ENCODE measurements at regions not wholly inside any gene's neighbourhood (a gene's known extent, or its start where the extent isn't known, plus 50 kb on each side); places are given as distances from the start of the nearest gene placed in this dataset.
A peak's percentile ranks its signal among the peaks of the same experiment; 100 is the strongest.

DNA sequence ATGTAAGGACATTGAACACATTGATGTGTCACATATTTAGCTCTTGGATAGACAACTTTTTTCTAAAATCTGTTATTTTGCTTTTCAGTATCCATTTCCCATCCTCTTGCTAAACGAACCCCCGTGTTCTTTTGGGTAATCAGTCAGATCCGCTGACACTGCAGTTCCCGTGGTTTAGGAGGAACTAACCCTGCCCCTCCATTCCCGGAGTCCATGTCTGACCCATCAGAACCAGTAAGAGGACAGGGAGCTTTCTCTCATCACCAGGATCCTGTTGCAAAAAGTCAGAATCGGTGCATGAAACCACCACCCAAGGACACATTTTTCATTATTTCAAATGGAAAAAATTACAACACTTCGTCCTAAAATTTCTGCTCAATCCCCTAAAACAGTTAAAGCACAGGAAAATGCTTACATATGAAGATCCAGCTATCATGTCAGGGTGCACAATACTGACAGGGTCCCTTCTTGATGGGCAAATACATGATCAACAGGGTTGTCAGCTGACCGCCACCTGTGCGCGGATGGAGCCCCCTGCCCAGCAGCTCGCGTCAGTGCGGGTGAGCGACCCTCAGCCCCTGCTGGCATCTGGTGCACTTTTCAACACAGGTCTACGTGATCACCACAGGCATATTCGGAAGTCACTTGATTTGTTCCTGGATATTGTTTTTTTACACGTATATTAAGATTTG, 276.8 kb downstream of the ADGRD1 start:
- Histone ChIP-seq H4K20me1 (ENCODE audit: insufficient read depth, low read length) (no peaks in the 10 kb centered on the region), H3K4ac (ENCODE audit: low read depth, low read length) (no peak overlapping the region), H3K4me3 (ENCODE audit: insufficient read depth, low read depth, low read length) (no peak overlapping the region), H3K79me1 (ENCODE audit: low read depth in 1 of 2, low read length in 2 of 2) (no peaks in the 10 kb centered on the region), H3K56ac (ENCODE audit: extremely low read depth, insufficient read depth, low read length) (no peak overlapping the region), H3K4me1 (ENCODE audit: control insufficient read depth, insufficient read depth, low read length) (no peaks in the 10 kb centered on the region), H3K27me3 (ENCODE audit: control insufficient read depth, insufficient read depth, low read length) (no peaks in the 10 kb centered on the region), H3K14ac (replicated peaks; ENCODE audit: low read depth, low read length) (no peak overlapping the region), H4K8ac (ENCODE audit: low read depth in 2 of 2, low read length in 2 of 2) (no peak overlapping the region), H2AK9ac (replicated peaks; ENCODE audit: low read depth, low read length, poor library complexity) (no peak overlapping the region), H3K9ac (ENCODE audit: low read depth, low read length) (no peak overlapping the region), H2BK15ac (ENCODE audit: low read depth, low read length) (no peak overlapping the region), H3K9me1 (ENCODE audit: insufficient read depth, low read length) (no peaks in the 10 kb centered on the region), H3K9me3 (ENCODE audit: control insufficient read depth, insufficient read depth, low read length) (peaks cover 14% of the 10 kb centered on the region), H3K4me2 (ENCODE audit: low read depth, low read length) (no peak overlapping the region), H2BK5ac (ENCODE audit: low read depth, low read length, poor library complexity, severe bottlenecking) (no peak overlapping the region), H3K36me3 (ENCODE audit: control insufficient read depth, insufficient read depth, low read length) (no peaks in the 10 kb centered on the region), H3K18ac (ENCODE audit: low read depth, low read length) (no peak overlapping the region), H4K91ac (ENCODE audit: insufficient read depth, low read depth, low read length) (no peak overlapping the region), H3K23ac (ENCODE audit: low read depth, low read length) (no peak overlapping the region), H2AK5ac (ENCODE audit: low read depth, low read length) (no peak overlapping the region), H2BK20ac (ENCODE audit: low read depth, low read length) (no peak overlapping the region), H2AFZ (replicated peaks; ENCODE audit: low read length, poor library complexity) (no peak overlapping the region), H3K27ac (ENCODE audit: insufficient read depth, low read length) (no peak overlapping the region), H2BK120ac (ENCODE audit: low read depth, low read length) (no peak overlapping the region), H4K5ac (ENCODE audit: low read depth, low read length) (no peak overlapping the region)
- BruUV-seq (replicated peaks): no TSS peak
- dilution Hi-C loops (cut with HindIII; ENCODE audit: low sequenced_read_pairs, unreplicated experiment): no loop called here
- peak; percentile 60; the same call in 1 of the 2 replicates for TF ChIP-seq MAFK (IDR thresholded peaks at IDR 0.05; ENCODE audit: low read depth, low read length)
- TF ChIP-seq, protein P1, sequence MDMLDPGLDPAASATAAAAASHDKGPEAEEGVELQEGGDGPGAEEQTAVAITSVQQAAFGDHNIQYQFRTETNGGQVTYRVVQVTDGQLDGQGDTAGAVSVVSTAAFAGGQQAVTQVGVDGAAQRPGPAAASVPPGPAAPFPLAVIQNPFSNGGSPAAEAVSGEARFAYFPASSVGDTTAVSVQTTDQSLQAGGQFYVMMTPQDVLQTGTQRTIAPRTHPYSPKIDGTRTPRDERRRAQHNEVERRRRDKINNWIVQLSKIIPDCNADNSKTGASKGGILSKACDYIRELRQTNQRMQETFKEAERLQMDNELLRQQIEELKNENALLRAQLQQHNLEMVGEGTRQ (IDR thresholded peaks at IDR 0.05; ENCODE audit: low read depth, low read length): no peak
- WGBS, 2 experiments (ENCODE audit: extremely low coverage in 2 of 2, insufficient read length in 1 of 2): 75% methylated on average over 7 of the region's 17 CpGs; no CpG with 5 or more reads in 1 of the 2 experiments
- in situ Hi-C loops (cut with MboI; ENCODE audit: low sequenced_read_pairs): no loop called here
- POLR2A ChIA-PET (ENCODE audit: unreplicated experiment): no interaction called here
- intact Hi-C loops (cut with micrococcal nuclease): no loop called here
- CTCF ChIA-PET: no interaction called here
- DNase-seq (no peak), ATAC-seq (ENCODE audit: low read depth) (no peak)

All from IMR-90 (cell line).